ENCODE measurements at regions not wholly inside any gene's neighbourhood (a gene's known extent, or its start where the extent isn't known, plus 50 kb on each side); places are given as distances from the start of the nearest gene placed in this dataset.
A peak's percentile ranks its signal among the peaks of the same experiment; 100 is the strongest.

DNA sequence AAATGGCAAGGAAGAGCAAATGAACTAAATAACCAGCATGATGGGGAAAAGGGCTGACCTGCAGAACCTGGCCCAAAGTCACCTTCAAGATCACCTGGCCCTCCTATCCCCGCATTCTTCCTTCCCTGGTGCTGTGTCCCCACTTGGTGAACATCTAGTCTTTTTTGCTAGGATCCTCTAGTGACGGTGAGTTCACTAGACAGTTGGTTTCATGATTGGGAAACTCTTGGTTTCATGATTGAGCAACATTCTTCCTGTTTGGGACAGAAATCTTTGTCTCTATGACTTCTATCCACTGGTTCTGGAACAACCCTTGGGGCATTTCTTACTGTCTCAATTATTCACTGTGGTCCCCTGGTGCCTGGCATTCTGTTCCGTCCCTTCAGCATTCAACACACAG, 50.2 kb upstream of the DAB2IP start:
- peak overlapping the region; percentile 76 for H3K4me3 ChIP-seq

More for the DNA sequence above, 50.2 kb upstream of the DAB2IP start:
- TF ChIP-seq, protein P1, sequence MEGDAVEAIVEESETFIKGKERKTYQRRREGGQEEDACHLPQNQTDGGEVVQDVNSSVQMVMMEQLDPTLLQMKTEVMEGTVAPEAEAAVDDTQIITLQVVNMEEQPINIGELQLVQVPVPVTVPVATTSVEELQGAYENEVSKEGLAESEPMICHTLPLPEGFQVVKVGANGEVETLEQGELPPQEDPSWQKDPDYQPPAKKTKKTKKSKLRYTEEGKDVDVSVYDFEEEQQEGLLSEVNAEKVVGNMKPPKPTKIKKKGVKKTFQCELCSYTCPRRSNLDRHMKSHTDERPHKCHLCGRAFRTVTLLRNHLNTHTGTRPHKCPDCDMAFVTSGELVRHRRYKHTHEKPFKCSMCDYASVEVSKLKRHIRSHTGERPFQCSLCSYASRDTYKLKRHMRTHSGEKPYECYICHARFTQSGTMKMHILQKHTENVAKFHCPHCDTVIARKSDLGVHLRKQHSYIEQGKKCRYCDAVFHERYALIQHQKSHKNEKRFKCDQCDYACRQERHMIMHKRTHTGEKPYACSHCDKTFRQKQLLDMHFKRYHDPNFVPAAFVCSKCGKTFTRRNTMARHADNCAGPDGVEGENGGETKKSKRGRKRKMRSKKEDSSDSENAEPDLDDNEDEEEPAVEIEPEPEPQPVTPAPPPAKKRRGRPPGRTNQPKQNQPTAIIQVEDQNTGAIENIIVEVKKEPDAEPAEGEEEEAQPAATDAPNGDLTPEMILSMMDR (IDR thresholded peaks at IDR 0.05; ENCODE audit: borderline replicate concordance), result no peak
- DNase-seq, result no peak
- peak overlapping the region; percentile 14 for H3K27ac ChIP-seq (replicated peaks)
- peaks cover 88% of the 10 kb centered on the region for H3K4me1 ChIP-seq
- H3K9me3 ChIP-seq (replicated peaks), result peaks cover 8% of the 10 kb centered on the region
- intact Hi-C loops (cut with micrococcal nuclease), result no loop called here
- no peaks in the 10 kb centered on the region for H3K36me3 ChIP-seq
- no peaks in the 10 kb centered on the region for H3K27me3 ChIP-seq (ENCODE audit: low read depth)

Data from left ventricle myocardium inferior (tissue), 1 donor.